ENCODE measurements at regions not wholly inside any gene's neighbourhood (a gene's known extent, or its start where the extent isn't known, plus 50 kb on each side); places are given as distances from the start of the nearest gene placed in this dataset.

- TF ChIP-seq, protein P1, sequence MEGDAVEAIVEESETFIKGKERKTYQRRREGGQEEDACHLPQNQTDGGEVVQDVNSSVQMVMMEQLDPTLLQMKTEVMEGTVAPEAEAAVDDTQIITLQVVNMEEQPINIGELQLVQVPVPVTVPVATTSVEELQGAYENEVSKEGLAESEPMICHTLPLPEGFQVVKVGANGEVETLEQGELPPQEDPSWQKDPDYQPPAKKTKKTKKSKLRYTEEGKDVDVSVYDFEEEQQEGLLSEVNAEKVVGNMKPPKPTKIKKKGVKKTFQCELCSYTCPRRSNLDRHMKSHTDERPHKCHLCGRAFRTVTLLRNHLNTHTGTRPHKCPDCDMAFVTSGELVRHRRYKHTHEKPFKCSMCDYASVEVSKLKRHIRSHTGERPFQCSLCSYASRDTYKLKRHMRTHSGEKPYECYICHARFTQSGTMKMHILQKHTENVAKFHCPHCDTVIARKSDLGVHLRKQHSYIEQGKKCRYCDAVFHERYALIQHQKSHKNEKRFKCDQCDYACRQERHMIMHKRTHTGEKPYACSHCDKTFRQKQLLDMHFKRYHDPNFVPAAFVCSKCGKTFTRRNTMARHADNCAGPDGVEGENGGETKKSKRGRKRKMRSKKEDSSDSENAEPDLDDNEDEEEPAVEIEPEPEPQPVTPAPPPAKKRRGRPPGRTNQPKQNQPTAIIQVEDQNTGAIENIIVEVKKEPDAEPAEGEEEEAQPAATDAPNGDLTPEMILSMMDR (conservative IDR thresholded peaks at IDR 0.05): no peak
- no peaks in the 10 kb centered on the region for H3K9me3 Mint-ChIP-seq
- H3T11ph ChIP-seq (ENCODE audit: low read length): no peak overlapping the region
These were observed 67.8 kb downstream of the SOX11 start for GRCh38 chr2:5759949-5760348.

More at GRCh38 chr2:5759949-5760348, 67.8 kb downstream of the SOX11 start:
- Mint-ChIP-seq H3K27me3 (ENCODE audit: low read depth) (no peaks in the 10 kb centered on the region), H3K4me1 (peaks cover 2 to 8% of the 10 kb centered on the region in 2 experiments; a peak in 2 of 4 replicates), H3K4me3 (no peak overlapping the region), H3K27ac (no peak overlapping the region), H3K36me3 (ENCODE audit: insufficient read depth in 1 of 3, low read depth in 3 of 3) (peaks cover 0 to 3% (median 0%) of the 10 kb centered on the region in 3 experiments; a peak in 1 of 7 replicates)
- no peak overlapping the region for H3K14ac ChIP-seq (ENCODE audit: insufficient read depth, low read length)
- H4K20me1 ChIP-seq (ENCODE audit: control insufficient read depth, insufficient read depth, insufficient read length): no peaks in the 10 kb centered on the region
- H2BK120ac ChIP-seq (ENCODE audit: low read depth, low read length, poor library complexity, severe bottlenecking): no peak overlapping the region
- H3K9me3 ChIP-seq (ENCODE audit: control insufficient read depth, low read depth, low read length): no peaks in the 10 kb centered on the region
- H3K9ac ChIP-seq (ENCODE audit: extremely low read depth, insufficient read length, low read length): no peak overlapping the region
- H2BK15ac ChIP-seq (ENCODE audit: low read depth, low read length): no peak overlapping the region
- no peak overlapping the region for H2AK5ac ChIP-seq (ENCODE audit: insufficient read length, low read length)
- no peaks in the 10 kb centered on the region for H3K27me3 ChIP-seq (ENCODE audit: insufficient read depth, low read length)
- H3K56ac ChIP-seq (ENCODE audit: insufficient read length, low read depth, low read length): no peak overlapping the region
- no peak overlapping the region for H3K4me2 ChIP-seq (ENCODE audit: insufficient read depth, insufficient read length, low read length)
- no peak for DNase-seq
- no CpG with 5 or more reads among the region's 3 CpGs for WGBS (ENCODE audit: extremely low coverage, insufficient read length, low lambda C conversion rate)
- H4K5ac ChIP-seq (ENCODE audit: insufficient read length, low read depth, low read length): no peak overlapping the region
- H3K4me1 ChIP-seq (ENCODE audit: insufficient read depth, low read length): no peaks in the 10 kb centered on the region
- no peak overlapping the region for H3K27ac ChIP-seq (ENCODE audit: insufficient read length, low read depth, low read length)
- H3K18ac ChIP-seq (ENCODE audit: insufficient read length, low read depth, low read length): no peak overlapping the region
- no peak overlapping the region for H4K8ac ChIP-seq (replicated peaks; ENCODE audit: insufficient read length, low read depth, low read length)
- no peak overlapping the region for H2BK20ac ChIP-seq (ENCODE audit: low read depth, low read length, poor library complexity, severe bottlenecking)
- H3K23me2 ChIP-seq (ENCODE audit: insufficient read length, low read depth, low read length, poor library complexity, severe bottlenecking): no peaks in the 10 kb centered on the region
- H3K79me1 ChIP-seq (ENCODE audit: insufficient read depth, low read depth, low read length, poor library complexity, severe bottlenecking): no peaks in the 10 kb centered on the region
- H3K23ac ChIP-seq (ENCODE audit: insufficient read length, low read depth, low read length): no peak overlapping the region
- no peaks in the 10 kb centered on the region for H3K79me2 ChIP-seq (ENCODE audit: insufficient read depth, low read length)
- H3K4ac ChIP-seq (ENCODE audit: low read depth, low read length): no peak overlapping the region
- no peak overlapping the region for H2BK12ac ChIP-seq (ENCODE audit: insufficient read length, low read depth, low read length)
- no peak overlapping the region for H4K91ac ChIP-seq (ENCODE audit: insufficient read length, low read depth, low read length)
- H2AFZ ChIP-seq (ENCODE audit: low read length): no peak overlapping the region
- no peak overlapping the region for H2BK5ac ChIP-seq (ENCODE audit: insufficient read length, low read length)

Measured in H9 (cell line).